SK-N-SH treated with all-trans-retinoic acid at 6 μM for 48 hours (cell line): ENCODE measurements at regions not wholly inside any gene's neighbourhood (a gene's known extent, or its start where the extent isn't known, plus 50 kb on each side); places are given as distances from the start of the nearest gene placed in this dataset.

Source experiments
- BACH2 ChIP-seq: fragments of 250-450 bp; sonication (Bioruptor Pico); IDR thresholded peaks from 2 replicates; pipeline ENCODE4 v1.9.0; 2021; ENCODE audit warnings: mild to moderate bottlenecking, borderline replicate concordance
- GLIS3 ChIP-seq: fragments of 250-450 bp; sonication (Bioruptor Pico); IDR thresholded peaks from 2 replicates; pipeline ENCODE4 v1.5.0; 2020; ENCODE audit warnings: mild to moderate bottlenecking, moderate library complexity
- OSR1 ChIP-seq: fragments of 250-450 bp; sonication (Bioruptor Pico); IDR thresholded peaks from 2 replicates; pipeline ENCODE4 v1.8.0; 2022; ENCODE audit warnings: moderate library complexity, mild to moderate bottlenecking, inconsistent platforms
- PPARA ChIP-seq: fragments of 250-450 bp; sonication (Bioruptor Pico); IDR thresholded peaks from 2 replicates; pipeline ENCODE4 v1.5.0; 2020; ENCODE audit warnings: mild to moderate bottlenecking, borderline replicate concordance
- RARB ChIP-seq: fragments of 250-450 bp; sonication (Bioruptor Pico); IDR thresholded peaks from 2 replicates; pipeline ENCODE4 v1.8.0; 2021; ENCODE audit warnings: mild to moderate bottlenecking, moderate library complexity
- TCF4 ChIP-seq: fragments of 250-450 bp; sonication (Bioruptor Pico); IDR thresholded peaks from 2 replicates; pipeline ENCODE4 v1.8.0; 2021; ENCODE audit warnings: mild to moderate bottlenecking, moderate library complexity, borderline replicate concordance
- ZFP3 ChIP-seq: fragments of 250-450 bp; sonication (Bioruptor Pico); IDR thresholded peaks from 2 replicates; pipeline ENCODE4 v1.5.0; 2020; ENCODE audit warnings: mild to moderate bottlenecking, moderate library complexity
- ZFP30 ChIP-seq: fragments of 450-650 bp; formaldehyde crosslinking; IDR thresholded peaks from 2 replicates; pipeline ENCODE4 v1.5.0; 2022; ENCODE audit warnings: mild to moderate bottlenecking, moderate library complexity
- ZNF70 ChIP-seq: fragments of 450-650 bp; formaldehyde crosslinking; IDR thresholded peaks from 2 replicates; pipeline ENCODE4 v1.5.0; 2020; ENCODE audit warnings: mild to moderate bottlenecking, moderate library complexity
- ZNF8 ChIP-seq: fragments of 450-650 bp; formaldehyde crosslinking; IDR thresholded peaks from 2 replicates; pipeline ENCODE4 v1.5.0; 2020; ENCODE audit warnings: mild to moderate bottlenecking, moderate library complexity
- TF ChIP-seq, protein P1 (sequence below): fragments of 250-450 bp; sonication (Bioruptor Pico); IDR thresholded peaks from 2 replicates; pipeline ENCODE4 v1.8.0; 2020; ENCODE audit warnings: mild to moderate bottlenecking, moderate library complexity, borderline replicate concordance
- TF ChIP-seq, protein P2 (sequence below): fragments of 250-450 bp; sonication (Bioruptor Pico); IDR thresholded peaks from 2 replicates; pipeline ENCODE4 v1.8.0; 2021; ENCODE audit warnings: low read depth, mild to moderate bottlenecking, moderate library complexity, borderline replicate concordance

DNA sequence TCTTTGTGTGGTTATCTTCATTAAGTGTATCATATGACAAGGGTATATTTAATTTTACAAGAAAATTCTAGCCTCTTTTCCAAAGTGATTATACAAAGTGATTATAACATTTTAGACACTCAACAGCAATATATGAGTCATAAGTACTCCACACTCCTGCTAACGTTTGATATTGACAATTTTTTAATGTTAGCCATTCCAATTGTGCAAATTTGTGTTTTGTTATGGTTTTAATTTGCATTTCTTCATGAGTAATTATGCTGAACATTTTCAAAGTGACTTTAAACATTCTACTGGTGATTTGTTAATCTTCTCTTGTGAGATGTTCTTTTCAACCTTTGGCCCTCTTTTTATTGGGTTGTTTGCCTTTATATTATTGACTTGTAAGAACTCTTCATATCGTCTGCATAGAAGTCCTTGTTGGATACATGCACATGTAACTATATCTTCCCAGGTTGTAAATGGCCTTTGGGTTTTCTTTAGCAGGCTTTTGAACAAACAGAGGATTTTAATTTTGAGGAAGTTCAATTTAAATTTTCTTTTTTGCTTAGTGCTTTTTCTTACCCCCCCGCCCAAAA, 771.6 kb upstream of the ZNF608 start:
- no peak for TF ChIP-seq RARB (CRISPR knock-in tag)
- no peak for TF ChIP-seq PPARA
- TF ChIP-seq BACH2, result no peak
- no peak for TF ChIP-seq TCF4
- no peak for TF ChIP-seq ZNF70 (CRISPR knock-in tag)
- no peak for TF ChIP-seq ZFP3 (CRISPR knock-in tag)
- no peak for TF ChIP-seq OSR1
- TF ChIP-seq ZNF8 (CRISPR knock-in tag), result no peak
- TF ChIP-seq ZFP30, result no peak
- TF ChIP-seq, protein P1, sequence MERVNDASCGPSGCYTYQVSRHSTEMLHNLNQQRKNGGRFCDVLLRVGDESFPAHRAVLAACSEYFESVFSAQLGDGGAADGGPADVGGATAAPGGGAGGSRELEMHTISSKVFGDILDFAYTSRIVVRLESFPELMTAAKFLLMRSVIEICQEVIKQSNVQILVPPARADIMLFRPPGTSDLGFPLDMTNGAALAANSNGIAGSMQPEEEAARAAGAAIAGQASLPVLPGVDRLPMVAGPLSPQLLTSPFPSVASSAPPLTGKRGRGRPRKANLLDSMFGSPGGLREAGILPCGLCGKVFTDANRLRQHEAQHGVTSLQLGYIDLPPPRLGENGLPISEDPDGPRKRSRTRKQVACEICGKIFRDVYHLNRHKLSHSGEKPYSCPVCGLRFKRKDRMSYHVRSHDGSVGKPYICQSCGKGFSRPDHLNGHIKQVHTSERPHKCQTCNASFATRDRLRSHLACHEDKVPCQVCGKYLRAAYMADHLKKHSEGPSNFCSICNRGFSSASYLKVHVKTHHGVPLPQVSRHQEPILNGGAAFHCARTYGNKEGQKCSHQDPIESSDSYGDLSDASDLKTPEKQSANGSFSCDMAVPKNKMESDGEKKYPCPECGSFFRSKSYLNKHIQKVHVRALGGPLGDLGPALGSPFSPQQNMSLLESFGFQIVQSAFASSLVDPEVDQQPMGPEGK (CRISPR knock-in tag), result no peak
- TF ChIP-seq GLIS3 (CRISPR knock-in tag), result no peak
- TF ChIP-seq, protein P2, sequence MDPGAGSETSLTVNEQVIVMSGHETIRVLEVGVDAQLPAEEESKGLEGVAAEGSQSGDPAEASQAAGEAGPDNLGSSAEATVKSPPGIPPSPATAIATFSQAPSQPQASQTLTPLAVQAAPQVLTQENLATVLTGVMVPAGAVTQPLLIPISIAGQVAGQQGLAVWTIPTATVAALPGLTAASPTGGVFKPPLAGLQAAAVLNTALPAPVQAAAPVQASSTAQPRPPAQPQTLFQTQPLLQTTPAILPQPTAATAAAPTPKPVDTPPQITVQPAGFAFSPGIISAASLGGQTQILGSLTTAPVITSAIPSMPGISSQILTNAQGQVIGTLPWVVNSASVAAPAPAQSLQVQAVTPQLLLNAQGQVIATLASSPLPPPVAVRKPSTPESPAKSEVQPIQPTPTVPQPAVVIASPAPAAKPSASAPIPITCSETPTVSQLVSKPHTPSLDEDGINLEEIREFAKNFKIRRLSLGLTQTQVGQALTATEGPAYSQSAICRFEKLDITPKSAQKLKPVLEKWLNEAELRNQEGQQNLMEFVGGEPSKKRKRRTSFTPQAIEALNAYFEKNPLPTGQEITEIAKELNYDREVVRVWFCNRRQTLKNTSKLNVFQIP, result no peak
